ENCODE measurements at regions not wholly inside any gene's neighbourhood (a gene's known extent, or its start where the extent isn't known, plus 50 kb on each side); places are given as distances from the start of the nearest gene placed in this dataset.

GRCh38 chr19:33905937-33906577 lies 109.4 kb downstream of the KCTD15 start:
- TF ChIP-seq CTCF (conservative IDR thresholded peaks at IDR 0.05 in 1 of 2, IDR thresholded peaks at IDR 0.05 in 1 of 2; ENCODE audit: extremely low read depth in 1 of 2, insufficient read depth in 1 of 2, low read depth in 1 of 2, low read length in 2 of 2) (no peak), EZH2 (IDR thresholded peaks at IDR 0.05; ENCODE audit: borderline replicate concordance, low read length) (no peak)
